GM12873 (cell line): ENCODE measurements at regions not wholly inside any gene's neighbourhood (a gene's known extent, or its start where the extent isn't known, plus 50 kb on each side); places are given as distances from the start of the nearest gene placed in this dataset.

Experiments used
- TF ChIP-seq, protein P1 (sequence below): IDR thresholded peaks from 2 replicates; pipeline ENCODE4 v1.5.1; 2012; ENCODE audit warnings: low read depth, mild to moderate bottlenecking, moderate library complexity, low read length, control low read depth; ENCODE audit not compliant: insufficient read depth; ENCODE audit errors: missing control alignments

DNA sequence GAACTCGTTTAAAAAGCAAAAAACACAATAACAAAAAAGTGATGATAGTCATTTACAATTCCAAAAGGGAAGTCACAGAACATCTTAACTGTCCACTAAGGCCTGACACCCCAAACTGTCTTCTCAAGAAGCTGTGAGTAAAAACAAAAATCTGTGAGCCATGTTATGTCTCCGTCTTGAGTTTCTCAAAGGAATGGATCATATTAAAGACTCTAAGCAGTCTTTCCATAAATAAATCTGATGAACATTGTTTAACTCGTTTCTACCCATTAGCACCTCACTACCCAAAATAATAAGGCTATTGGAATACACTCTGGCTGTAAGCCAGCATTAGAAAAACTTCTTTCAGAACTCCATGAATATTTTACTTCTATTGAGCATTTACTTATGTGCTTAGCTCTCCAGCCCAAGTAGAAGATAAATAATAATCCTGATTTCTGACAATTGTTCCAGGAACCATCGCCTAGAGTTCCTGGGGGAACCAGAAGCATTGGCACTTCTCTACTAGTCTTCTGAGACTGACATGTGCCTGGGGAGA lies 396.0 kb downstream of the STK39 start:
- TF ChIP-seq, protein P1, sequence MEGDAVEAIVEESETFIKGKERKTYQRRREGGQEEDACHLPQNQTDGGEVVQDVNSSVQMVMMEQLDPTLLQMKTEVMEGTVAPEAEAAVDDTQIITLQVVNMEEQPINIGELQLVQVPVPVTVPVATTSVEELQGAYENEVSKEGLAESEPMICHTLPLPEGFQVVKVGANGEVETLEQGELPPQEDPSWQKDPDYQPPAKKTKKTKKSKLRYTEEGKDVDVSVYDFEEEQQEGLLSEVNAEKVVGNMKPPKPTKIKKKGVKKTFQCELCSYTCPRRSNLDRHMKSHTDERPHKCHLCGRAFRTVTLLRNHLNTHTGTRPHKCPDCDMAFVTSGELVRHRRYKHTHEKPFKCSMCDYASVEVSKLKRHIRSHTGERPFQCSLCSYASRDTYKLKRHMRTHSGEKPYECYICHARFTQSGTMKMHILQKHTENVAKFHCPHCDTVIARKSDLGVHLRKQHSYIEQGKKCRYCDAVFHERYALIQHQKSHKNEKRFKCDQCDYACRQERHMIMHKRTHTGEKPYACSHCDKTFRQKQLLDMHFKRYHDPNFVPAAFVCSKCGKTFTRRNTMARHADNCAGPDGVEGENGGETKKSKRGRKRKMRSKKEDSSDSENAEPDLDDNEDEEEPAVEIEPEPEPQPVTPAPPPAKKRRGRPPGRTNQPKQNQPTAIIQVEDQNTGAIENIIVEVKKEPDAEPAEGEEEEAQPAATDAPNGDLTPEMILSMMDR, result no peak

DNA sequence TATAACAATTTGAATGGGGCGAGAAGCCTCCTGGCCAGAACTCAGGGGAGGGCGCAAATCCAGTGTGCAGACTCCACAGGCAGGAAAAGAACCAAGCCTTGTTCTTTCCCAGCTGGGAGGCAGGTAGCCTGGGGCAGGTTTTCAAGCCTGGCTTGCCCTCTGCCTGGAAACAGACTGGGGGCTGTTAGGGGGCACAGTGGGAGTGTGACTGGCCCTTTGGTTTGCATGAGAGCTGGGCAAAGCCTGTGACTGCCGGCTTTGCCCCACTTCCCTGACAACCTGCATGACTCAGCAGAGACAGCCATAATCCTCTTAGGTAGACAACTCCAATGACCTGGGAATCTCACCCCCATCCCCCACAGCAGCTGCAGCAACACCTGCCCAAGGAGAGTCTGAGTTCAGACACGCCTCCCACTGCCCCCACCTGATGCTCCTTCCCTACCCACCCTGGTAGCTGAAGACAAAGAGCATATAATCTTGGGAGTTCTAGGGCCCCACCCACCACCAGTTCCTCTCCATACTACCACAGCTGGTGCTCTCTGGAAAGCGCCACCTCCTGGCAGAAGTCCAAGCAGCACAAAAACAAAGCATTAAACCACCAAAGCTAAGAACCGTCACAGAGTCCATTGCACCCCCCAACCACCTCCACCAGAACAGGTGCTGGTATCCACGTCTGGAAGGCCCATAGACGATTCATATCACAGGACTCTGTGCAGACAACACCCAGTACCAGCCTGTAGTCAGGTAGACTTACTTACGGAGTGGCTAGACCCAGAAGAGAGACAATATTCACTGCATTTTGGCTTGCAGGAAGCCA lies 402.5 kb downstream of the STK39 start:
- TF ChIP-seq, protein P1, result peak; percentile 46

DNA sequence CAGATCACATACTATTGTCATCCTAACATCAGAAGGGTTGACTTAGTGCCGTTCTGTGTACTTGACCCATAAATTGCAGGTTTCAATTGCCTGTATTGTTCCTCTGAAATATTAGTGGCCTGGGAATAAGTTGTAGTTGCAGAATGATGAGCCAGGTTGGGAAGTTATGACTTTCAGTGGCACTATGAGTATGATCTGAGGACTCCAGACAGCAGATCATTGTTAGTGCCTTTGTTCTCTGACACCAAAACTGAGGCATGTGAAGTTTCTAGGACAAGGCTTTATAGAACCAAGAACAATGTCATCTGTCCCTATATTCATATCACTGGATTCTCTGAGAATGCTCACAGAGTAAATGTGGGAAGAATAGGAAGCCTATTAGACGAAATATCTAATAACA lies 403.7 kb downstream of the STK39 start:
- TF ChIP-seq, protein P1, result no peak

DNA sequence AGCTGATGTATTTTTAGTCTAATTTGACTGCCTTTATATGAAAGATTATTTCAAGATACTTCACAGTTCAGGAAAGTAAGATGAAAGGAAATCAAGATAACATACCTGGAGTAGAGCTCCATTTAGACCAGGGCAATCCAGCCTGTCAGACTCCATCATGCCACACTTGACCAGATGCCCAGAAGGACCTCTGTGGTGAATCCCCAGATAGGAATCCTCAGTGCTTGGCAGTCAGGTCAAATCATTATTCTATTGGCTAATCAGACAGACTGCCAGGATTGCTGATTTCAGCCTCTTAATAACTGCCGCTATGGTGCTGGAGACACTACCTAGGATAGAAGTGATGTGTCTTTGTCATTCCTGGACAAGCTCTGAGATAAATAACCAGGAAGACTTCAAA lies 404.2 kb downstream of the STK39 start:
- TF ChIP-seq, protein P1, result no peak

DNA sequence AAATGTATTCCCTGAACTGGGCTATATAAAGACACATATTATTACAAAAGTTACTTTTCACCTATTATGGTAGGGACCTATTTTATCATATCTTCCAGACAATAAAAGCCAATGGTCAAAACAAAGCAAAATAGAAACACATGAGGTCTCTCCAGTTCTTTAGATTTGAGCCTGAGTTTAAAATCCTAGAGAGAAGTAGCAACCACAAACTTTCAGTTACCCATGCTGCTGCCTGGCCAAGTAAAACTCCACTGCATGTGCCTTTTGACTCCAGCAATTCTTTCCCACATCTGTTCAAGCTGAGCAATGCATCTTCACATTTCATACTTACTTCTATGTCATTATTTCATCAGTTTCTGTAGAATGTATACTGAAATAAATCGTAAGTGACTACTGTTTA lies 405.3 kb downstream of the STK39 start:
- TF ChIP-seq, protein P1, result no peak

DNA sequence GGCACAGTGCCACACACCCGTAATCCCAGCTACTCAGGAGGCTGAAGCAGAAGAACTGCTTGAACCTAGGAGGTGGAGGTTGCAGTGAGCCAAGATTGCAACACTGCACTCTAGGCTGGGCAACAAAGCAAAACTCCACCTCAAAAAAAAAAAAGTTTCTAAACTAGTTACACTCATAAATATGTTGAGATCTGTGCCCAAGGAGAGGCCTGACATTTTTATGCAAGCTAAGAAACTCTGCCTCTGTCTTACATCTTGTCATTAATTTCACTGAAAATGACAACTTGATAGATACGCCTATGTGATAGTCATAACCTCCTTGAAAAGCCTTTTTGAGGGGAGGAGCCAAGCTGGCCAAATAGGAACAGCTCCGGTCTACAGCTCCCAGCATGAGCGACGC lies 412.7 kb downstream of the STK39 start:
- TF ChIP-seq, protein P1, result no peak

DNA sequence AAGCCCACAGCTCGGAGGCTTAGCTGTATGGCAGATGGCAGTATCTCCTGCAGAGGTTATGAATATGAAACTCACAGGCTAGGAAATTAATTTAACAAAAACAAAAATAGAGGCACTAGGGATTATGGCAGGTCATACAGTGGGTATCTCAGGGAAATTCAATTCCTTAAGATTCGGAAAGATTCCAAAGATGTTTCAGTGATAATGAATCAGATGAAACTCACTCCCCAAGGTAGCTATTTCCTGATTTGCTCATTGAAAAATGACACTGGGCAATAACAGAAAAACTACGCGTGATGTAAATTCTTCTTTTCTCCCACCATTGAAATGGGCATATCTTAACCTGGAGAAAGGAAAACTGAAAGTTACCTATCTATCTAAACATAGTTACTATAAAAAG lies 414.1 kb downstream of the STK39 start:
- TF ChIP-seq, protein P1, result no peak
